ENCODE measurements at regions not wholly inside any gene's neighbourhood (a gene's known extent, or its start where the extent isn't known, plus 50 kb on each side); places are given as distances from the start of the nearest gene placed in this dataset.
A peak's percentile ranks its signal among the peaks of the same experiment; 100 is the strongest.

DNA sequence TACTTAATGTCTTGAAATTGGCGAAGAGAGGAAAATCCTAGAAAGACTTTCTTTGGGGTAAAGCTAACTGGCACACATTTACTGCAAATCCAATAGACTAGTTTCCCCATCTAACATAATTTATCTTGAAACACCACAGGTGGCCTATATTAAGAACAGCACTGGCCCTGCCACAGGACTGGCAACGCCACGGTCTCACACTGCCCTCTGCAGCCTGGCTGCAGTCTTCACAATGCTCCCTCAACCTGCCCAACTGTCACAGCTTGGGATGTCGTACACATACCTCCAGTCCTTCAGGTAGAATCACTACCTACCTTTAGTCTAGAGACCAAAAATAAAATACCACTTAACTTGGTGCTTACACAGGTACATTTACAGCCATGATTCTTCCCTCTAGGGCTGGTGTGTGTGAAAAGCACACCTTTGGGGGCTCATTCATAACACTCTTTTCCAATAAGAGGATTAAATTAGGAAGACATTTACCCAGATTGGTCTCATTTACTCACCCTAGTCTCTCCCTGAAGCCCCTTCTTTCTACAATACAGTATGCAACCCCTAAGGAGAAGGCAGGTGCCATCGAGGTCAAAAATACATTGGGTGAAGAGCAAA, 222.2 kb downstream of the C1D start:
- TF ChIP-seq, protein P1, sequence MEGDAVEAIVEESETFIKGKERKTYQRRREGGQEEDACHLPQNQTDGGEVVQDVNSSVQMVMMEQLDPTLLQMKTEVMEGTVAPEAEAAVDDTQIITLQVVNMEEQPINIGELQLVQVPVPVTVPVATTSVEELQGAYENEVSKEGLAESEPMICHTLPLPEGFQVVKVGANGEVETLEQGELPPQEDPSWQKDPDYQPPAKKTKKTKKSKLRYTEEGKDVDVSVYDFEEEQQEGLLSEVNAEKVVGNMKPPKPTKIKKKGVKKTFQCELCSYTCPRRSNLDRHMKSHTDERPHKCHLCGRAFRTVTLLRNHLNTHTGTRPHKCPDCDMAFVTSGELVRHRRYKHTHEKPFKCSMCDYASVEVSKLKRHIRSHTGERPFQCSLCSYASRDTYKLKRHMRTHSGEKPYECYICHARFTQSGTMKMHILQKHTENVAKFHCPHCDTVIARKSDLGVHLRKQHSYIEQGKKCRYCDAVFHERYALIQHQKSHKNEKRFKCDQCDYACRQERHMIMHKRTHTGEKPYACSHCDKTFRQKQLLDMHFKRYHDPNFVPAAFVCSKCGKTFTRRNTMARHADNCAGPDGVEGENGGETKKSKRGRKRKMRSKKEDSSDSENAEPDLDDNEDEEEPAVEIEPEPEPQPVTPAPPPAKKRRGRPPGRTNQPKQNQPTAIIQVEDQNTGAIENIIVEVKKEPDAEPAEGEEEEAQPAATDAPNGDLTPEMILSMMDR (conservative IDR thresholded peaks at IDR 0.05; ENCODE audit: low read length): peak; percentile 83
- no peak for TF ChIP-seq EZH2phosphoT487 (IDR thresholded peaks at IDR 0.05; ENCODE audit: borderline replicate concordance)
